HG03342 (cell line): ENCODE measurements at regions not wholly inside any gene's neighbourhood (a gene's known extent, or its start where the extent isn't known, plus 50 kb on each side); places are given as distances from the start of the nearest gene placed in this dataset.

Experiments used
- ATAC-seq: cut with Tn5 transposase; IDR thresholded peaks from one replicate; pipeline ENCODE4 v1.9.1; 2021; ENCODE audit warnings: mild to moderate bottlenecking, moderate library complexity; ENCODE audit not compliant: unreplicated experiment

GRCh38 chr16:6165330-6165979, 1067.9 kb upstream of the EEF2KMT start:
- no peak for ATAC-seq

DNA sequence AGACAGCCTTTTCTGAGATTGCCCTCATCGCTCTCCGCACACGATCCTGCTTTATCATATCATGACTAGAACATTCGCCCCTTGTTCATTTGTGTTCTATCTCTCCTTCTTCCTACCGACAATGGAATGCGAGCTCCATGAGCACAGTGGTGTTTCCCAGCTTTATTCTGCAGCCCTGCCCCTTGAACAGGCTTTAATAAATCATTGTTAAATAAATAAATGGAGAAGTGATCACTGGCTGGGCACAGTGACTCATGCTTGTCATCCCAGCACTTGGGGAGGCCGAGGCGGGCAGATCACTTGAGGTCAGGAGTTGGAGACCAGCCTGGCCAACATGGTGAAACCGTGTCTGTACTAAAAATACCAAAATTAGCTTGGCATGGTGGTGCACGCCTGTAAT, 1063.3 kb upstream of the EEF2KMT start:
- ATAC-seq: no peak

- ATAC-seq: no peak
These were observed 1062.7 kb upstream of the EEF2KMT start for GRCh38 chr16:6160303-6160702.

DNA sequence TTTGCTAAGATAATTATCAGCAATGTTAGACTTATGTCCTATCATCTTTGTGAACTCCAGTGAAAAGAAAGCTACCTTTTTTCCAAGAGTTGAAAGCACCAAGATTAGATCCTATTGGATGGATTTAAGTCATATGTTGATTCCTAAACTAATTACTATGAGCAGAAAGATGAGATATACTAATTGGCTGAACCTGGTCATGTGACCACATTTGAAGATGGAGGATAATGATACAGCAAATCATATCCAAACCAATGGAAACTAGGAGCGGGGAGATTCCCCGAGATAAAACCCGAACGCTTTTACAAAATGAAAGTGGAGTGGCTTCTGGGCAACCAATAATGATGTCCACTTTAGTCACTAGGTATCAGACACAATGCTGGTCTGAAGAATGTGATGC, 1060.2 kb upstream of the EEF2KMT start:
- ATAC-seq: no peak

DNA sequence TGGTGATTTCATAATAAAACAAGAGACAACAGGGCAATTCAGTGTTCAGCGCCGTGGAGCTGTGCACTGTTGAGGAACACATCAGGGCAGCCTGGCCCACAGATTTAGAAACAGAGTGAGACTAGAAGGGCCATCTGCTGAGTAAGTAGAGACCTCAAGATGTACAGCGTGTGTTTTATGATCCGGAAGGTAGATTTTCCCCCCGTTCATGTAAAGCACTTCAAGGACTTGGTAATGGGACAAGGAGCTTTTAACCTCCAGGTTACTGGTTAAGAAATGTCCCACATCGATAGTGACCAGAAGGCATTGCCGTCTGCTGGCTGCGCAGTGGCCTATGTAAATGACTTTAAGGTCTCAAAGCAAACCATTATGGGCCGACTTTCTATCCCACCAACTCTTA, 1057.7 kb upstream of the EEF2KMT start:
- ATAC-seq: no peak

DNA sequence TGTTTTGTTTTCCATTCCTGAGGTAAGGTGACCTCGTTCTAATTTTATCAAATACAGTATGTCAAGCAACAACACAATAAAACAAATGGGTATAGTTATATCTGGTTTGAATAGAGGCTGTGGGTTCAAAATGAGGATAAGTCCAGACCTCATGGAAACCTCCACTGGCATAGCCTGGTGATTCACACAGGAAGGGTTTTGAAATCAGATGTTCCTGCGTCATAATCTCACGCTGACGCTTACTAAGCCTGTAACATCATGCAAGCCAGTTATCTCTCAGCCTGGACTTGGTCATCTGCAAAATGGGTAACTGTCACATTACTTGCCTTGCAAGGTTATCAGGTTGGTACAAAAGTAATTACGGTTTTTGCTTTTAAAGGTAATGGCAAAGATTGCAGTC, 1056.3 kb upstream of the EEF2KMT start:
- no peak for ATAC-seq

DNA sequence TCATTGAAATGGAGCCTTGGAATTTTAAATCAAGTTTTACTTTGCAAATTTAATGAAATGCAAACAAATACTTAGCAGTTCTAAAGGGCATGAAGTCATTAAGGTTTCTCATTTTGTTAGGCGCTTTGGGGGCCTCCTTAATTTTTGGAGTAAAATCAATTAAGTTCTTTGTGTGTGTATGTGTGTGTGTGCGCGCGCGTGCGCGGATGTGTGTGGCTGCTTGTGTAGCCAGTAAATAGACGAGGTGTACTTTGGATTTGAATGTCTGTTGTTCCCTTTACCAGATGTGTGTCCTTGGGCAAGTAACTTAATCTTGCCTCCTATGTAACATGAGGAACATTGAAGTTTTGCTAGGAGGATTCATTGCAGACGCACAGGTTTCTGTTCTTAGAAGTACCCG, 1051.4 kb upstream of the EEF2KMT start:
- ATAC-seq: no peak

- no peak for ATAC-seq
These were observed 1050.8 kb upstream of the EEF2KMT start for GRCh38 chr16:6148361-6148760.

DNA sequence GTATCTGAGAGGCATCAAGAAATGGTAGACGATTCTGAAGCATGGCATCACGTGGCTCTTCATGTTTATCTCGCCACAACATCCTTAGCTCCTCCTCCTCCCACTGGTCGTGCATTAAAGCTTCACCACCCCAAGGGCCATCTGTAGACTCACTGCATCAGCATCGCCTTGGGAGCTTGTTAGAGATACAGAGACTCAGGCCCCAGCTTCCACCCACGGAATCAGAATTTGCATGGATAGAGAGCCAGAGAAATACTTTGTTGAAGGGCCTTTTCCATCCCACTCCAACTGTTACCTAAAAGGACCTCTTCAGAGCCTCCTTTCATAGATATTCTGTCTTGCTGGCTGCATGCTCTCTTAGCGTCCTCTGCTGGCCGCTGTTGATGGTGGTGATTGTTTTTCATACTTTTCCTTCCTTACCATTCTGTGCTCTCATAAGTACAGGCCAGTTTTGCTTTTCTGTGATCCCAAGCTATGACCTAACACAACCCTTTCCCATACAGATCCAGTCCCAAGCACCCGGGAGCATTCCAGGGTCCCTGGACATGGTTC, 1049.4 kb upstream of the EEF2KMT start:
- no peak for ATAC-seq

DNA sequence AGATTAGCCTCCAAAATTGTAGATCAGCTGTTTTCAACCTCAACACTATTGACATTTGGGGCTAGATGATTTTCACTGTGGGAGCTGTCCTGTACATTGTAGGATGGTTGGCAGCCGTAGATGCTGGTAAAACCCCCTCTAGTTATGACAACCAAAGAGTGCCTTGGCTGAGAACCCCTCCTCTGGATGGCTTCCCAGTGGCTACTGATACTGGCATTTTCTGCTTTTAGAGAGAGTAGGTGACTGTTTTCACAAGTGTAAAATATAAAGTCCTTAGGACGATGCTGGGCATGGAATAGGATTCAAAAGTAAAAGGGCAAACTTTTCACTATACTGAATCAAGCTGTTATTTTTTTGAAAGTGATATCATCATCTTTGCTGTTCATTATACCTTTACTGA, 1048.8 kb upstream of the EEF2KMT start:
- ATAC-seq: no peak

GRCh38 chr16:6144463-6144862, 1046.9 kb upstream of the EEF2KMT start:
- no peak for ATAC-seq

DNA sequence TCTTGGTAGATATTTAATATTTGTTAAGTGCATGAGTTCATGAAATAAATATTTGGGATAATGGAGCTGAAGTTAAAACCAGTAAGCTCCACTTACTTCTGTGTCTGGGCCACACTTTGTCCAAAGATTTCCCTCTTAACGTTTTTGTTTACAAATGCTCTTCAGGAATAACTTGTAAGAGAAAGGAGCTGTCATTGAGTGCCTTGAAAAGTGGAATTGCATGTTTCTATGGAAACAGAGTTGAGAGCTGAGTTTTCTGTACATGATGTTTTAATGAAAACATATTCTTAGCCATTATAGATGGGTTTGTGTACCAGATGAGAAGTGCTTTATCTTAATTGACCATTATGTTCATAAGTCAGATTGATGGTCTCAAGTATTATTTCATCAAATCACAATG, 1045.4 kb upstream of the EEF2KMT start:
- ATAC-seq: no peak

DNA sequence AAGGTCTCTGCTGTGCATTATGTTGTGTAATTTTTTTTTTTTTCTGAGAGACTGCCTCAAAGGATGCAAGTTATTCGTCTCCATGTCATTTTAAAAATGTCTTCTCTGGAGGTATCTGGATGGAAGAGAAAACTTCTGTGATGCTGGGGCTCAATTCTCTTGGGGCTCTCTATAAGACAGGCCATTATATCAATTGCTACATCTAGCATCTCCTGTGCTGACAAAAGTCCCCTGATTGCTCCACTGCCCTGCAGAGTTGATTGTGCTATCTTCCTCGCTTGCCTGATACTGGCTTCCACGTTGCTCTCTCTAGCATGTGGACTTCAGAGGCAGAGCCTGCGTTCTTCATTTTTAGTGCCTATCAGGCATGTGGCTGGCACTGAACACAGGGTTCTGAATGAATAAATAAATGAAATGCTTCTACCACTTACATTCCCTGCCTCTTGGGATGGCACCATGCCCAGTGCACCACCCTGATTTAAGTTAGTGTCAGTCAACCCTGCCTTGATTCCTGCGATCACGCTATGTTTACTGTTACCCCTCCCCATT, 1035.5 kb upstream of the EEF2KMT start:
- no peak for ATAC-seq

DNA sequence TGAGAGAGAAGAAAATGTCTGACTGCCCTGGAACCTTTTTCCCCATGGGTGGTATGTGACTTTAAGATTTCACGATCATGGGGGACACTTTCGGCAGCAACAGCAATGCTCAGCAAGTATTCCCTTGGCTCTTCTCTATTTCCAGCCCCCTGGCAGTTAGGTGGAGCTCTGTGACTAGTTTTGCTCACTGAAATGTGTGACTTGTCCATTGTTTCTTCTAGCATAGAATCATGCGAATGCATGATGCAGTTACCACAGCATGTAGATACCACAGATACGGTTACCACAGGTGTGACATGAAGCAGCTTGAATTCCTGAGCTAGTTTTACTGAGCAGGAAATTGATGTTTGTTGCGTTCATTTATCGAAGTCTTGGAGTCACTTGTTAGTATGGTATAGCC, 1034.5 kb upstream of the EEF2KMT start:
- no peak for ATAC-seq

- ATAC-seq: no peak
These were observed 1034.0 kb upstream of the EEF2KMT start for GRCh38 chr16:6131526-6132050.

GRCh38 chr16:6125483-6126259, 1028.1 kb upstream of the EEF2KMT start:
- ATAC-seq: no peak

GRCh38 chr16:6124136-6124535, 1026.5 kb upstream of the EEF2KMT start:
- ATAC-seq: no peak

DNA sequence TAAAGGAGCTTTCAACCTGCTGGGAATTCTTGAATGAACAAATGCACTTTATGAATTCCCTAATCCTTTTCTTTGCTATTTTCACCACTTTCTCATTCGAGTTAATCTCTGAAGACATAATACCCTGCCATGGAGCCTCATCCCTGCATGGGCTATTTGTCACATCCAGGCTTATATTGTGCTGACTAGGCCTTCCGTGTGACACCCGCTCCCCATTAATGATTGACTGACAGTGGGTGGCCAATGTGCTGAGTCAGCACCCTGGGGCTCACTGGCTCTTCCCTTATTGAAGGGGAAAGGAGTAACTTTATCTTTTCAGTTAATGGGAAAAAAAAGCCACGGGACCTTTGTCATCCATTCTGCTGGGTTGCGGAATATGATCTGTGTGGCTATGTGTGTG, 1024.8 kb upstream of the EEF2KMT start:
- ATAC-seq: no peak

DNA sequence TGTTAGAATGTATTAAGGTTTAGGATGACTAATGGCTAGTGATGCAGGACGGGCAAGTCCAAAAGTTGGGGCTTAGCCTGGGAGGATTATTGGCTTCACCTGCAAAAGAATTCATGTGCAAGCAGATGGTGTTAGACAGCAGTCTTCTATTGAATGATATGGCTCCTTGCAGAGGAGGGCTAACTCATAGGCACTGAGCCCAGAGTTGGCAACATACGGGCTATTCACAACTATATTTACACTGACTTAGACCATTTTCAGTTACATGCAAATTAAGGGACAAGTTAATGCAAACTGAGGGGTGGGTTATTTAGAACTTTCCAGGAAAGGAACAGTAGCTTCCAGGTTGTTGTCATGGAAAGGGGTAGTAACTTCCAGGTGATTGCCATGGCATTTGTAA, 1017.1 kb upstream of the EEF2KMT start:
- ATAC-seq: no peak

- ATAC-seq: no peak
These were observed 1016.2 kb upstream of the EEF2KMT start for GRCh38 chr16:6113749-6114148.

DNA sequence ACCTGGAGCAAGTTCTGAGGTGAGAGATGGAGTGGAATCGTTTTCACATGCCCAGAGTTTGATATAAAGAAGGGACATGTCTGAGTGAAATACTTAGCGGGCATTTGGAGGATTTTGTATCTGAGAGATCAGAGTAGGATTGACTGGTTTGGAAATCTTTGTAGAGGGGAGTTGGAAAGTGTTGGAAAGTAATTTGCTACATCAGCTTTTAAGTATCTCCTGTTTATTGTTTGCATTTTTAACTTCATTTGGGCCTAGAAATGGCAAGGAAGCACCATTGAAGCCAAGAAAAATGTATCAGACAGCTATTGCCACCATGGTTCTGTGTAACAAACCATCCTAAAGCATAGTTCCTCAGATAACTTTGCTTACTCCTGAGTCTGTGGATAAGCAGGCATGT, 1015.1 kb upstream of the EEF2KMT start:
- ATAC-seq: no peak

GRCh38 chr16:6111390-6111789, 1013.8 kb upstream of the EEF2KMT start:
- no peak for ATAC-seq
